AG09309 (cell line): ENCODE measurements at regions not wholly inside any gene's neighbourhood (a gene's known extent, or its start where the extent isn't known, plus 50 kb on each side); places are given as distances from the start of the nearest gene placed in this dataset.
A peak's percentile ranks its signal among the peaks of the same experiment; 100 is the strongest.

Experiments used
- DNase-seq: peaks from one replicate; pipeline ENCODE4 v3.0.0-alpha.2; 2010; ENCODE audit warnings: low read depth
- H3K4me3 ChIP-seq: 2 replicates; pipeline ENCODE4 v1.5.1; 2011; ENCODE audit warnings: mild to moderate bottlenecking, low read depth, low read length, moderate library complexity; ENCODE audit not compliant: control insufficient read depth
- TF ChIP-seq, protein P1 (sequence below): IDR thresholded peaks from 2 replicates; pipeline ENCODE4 v1.5.1; 2011; ENCODE audit warnings: mild to moderate bottlenecking, low read depth, low read length, inconsistent platforms; ENCODE audit not compliant: insufficient read depth, control insufficient read depth; ENCODE audit errors: missing control alignments

GRCh38 chr2:76247006-76247405 lies 536.3 kb upstream of the GCFC2 start:
- no peak overlapping the region for H3K4me3 ChIP-seq
- DNase-seq, result no peak
- TF ChIP-seq, protein P1, sequence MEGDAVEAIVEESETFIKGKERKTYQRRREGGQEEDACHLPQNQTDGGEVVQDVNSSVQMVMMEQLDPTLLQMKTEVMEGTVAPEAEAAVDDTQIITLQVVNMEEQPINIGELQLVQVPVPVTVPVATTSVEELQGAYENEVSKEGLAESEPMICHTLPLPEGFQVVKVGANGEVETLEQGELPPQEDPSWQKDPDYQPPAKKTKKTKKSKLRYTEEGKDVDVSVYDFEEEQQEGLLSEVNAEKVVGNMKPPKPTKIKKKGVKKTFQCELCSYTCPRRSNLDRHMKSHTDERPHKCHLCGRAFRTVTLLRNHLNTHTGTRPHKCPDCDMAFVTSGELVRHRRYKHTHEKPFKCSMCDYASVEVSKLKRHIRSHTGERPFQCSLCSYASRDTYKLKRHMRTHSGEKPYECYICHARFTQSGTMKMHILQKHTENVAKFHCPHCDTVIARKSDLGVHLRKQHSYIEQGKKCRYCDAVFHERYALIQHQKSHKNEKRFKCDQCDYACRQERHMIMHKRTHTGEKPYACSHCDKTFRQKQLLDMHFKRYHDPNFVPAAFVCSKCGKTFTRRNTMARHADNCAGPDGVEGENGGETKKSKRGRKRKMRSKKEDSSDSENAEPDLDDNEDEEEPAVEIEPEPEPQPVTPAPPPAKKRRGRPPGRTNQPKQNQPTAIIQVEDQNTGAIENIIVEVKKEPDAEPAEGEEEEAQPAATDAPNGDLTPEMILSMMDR, result no peak

DNA sequence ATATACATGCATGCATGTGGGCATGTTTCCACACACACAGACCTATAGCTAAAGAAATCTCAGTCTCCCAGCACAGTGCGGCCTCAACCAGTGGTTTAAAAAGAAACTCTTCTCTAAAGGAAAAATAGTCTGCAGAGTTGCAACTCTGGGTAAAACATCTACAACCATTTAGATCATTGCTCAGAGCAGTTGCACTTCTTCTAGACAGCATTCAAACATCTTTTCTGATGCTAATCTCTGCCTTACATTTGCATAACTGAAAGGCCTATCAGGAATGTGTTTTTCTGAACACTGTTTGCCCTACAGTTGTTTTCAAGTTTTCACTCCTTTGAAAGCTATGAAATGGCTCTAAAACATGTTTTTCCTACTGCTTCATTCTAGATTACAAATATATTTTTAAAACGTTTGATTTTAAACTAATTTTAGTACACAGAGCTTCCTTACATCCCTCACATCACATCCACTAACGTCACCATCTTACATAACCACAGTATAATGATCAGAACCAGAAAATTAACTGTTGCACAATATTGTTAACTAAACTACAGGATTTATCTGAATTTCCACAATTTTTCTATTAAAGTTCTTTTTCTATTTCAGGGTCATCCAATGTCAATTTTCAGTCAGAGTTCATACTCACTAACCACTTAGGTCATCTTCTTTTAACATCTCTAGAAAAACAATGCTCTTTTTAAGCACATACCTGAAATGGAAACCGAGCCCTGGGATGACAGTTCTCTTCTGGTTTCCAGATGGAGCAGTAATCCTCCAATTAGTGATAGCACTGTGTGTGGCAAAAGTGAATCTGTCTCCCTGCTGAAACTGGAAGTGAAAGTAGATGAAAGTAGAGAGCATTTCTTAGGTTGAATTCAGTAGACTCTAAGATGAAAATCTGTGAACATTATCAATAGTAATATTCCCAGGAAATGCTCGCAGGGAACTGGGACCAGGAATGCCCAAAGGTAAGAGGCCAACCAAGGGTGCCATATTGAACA lies 501.6 kb upstream of the GCFC2 start:
- TF ChIP-seq, protein P1, result no peak
- no peak for DNase-seq
- H3K4me3 ChIP-seq, result no peak overlapping the region

- H3K4me3 ChIP-seq, result no peak overlapping the region
- no peak for DNase-seq
- TF ChIP-seq, protein P1, result no peak
Measured at GRCh38 chr2:76210551-76210950, 499.8 kb upstream of the GCFC2 start.

- TF ChIP-seq, protein P1, result no peak
- no peak overlapping the region for H3K4me3 ChIP-seq
- DNase-seq, result no peak
Measured at GRCh38 chr2:76204048-76204447, 493.3 kb upstream of the GCFC2 start.

DNA sequence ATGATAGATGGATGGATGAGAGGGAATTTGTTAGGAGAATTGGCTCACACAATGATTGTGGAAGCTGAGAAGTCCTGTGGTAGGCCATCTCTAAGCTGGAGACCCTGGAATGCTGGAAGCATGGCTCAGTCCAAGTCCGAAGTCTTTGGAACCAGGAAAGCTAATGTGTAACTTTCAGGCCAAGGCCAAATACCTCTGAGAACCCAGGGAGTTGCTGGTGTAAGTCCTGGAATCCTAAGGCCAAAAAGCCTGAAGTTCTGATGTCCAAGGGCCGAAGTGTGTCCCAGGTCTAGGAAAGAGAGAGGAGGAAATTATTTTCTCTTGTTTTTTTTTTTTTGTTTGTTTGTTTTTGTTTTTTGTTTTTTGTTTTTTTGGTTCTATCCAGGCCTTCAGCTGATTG lies 492.2 kb upstream of the GCFC2 start:
- no peak overlapping the region for H3K4me3 ChIP-seq
- DNase-seq, result no peak
- TF ChIP-seq, protein P1, result no peak

GRCh38 chr2:76197842-76198448 lies 487.2 kb upstream of the GCFC2 start:
- H3K4me3 ChIP-seq, result no peak overlapping the region
- DNase-seq, result no peak
- TF ChIP-seq, protein P1, result peak; percentile 64
